ENCODE measurements at regions not wholly inside any gene's neighbourhood (a gene's known extent, or its start where the extent isn't known, plus 50 kb on each side); places are given as distances from the start of the nearest gene placed in this dataset.

DNA sequence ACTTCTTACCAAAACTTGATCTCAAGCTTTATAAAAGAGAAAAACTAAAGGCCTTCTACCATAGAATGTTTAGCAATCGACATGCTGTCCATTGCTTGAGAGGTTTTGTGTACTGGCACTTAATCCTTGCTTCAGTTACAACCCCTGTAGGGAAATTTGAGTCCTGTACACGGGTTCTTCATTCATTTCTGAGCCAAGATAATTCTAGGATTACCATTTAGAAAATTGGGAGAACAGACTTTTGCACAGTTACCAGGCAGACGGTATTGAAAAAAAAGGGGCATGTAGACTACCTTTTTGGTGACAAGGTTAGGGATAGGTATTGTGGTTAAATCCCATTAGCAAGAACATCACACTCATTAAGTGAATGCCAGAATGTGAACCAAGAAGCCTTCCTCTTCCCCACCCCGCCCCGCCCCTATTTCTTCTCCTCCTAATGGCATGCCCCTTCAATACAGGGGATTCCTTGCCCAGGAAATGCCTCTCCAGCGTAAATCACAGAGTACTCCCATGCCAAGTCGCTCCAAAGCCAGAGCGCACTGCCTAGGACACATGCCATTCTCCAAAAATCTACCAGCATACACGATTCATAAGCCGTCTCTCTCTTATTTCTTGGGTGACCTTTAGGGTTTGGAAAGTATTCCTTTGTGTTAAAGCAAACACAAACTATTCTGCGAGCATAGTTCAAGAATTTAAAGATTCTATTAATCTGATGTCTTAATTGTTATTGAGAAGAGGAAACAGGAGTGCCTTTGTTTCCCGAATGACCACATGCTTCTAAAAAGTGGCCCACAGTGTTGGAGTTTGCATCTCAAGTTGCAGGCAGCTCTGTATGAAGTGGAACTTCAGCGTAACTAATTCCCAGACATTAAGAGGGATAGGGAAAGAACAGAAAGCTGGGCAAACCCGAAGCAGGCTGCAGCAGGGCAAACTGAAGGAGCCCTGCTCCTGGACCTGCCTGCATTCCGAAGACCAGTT lies 164.0 kb upstream of the NR2F2 start:
- TF ChIP-seq, protein P1, sequence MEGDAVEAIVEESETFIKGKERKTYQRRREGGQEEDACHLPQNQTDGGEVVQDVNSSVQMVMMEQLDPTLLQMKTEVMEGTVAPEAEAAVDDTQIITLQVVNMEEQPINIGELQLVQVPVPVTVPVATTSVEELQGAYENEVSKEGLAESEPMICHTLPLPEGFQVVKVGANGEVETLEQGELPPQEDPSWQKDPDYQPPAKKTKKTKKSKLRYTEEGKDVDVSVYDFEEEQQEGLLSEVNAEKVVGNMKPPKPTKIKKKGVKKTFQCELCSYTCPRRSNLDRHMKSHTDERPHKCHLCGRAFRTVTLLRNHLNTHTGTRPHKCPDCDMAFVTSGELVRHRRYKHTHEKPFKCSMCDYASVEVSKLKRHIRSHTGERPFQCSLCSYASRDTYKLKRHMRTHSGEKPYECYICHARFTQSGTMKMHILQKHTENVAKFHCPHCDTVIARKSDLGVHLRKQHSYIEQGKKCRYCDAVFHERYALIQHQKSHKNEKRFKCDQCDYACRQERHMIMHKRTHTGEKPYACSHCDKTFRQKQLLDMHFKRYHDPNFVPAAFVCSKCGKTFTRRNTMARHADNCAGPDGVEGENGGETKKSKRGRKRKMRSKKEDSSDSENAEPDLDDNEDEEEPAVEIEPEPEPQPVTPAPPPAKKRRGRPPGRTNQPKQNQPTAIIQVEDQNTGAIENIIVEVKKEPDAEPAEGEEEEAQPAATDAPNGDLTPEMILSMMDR (IDR thresholded peaks at IDR 0.05): no peak
- no peak for TF ChIP-seq POLR2A (IDR thresholded peaks at IDR 0.05)

Data from uterus (tissue), 2 donors.